Vagina (tissue), 2 donors: ENCODE measurements at regions not wholly inside any gene's neighbourhood (a gene's known extent, or its start where the extent isn't known, plus 50 kb on each side); places are given as distances from the start of the nearest gene placed in this dataset.

ENCODE experiments used
- CTCF ChIP-seq, 3 experiments: fragments of 450-650 bp in 2 of 3; fragments of 200-600 bp in 1 of 3; sonication (generic) in 1 of 3; IDR thresholded peaks; one replicate each; pipeline ENCODE4 v1.5.1; 2017 to 2019; ENCODE audit warnings: antibody characterized with exemption in 3 of 3, mild to moderate bottlenecking in 2 of 3, moderate library complexity in 2 of 3
- POLR2A ChIP-seq, 2 donors: fragments of 450-650 bp; IDR thresholded peaks; one replicate each; pipeline ENCODE4 v1.6.1; 2017; ENCODE audit warnings: antibody characterized with exemption in 2 of 2, mild to moderate bottlenecking in 2 of 2, moderate library complexity in 2 of 2
- POLR2AphosphoS5 ChIP-seq, 2 donors: sonication (generic); formaldehyde crosslinking; IDR thresholded peaks; one replicate each; pipeline ENCODE4 v1.9.0; 2017; ENCODE audit warnings: antibody characterized with exemption in 2 of 2, mild to moderate bottlenecking in 2 of 2, low read depth in 1 of 2; ENCODE audit not compliant: insufficient read depth in 1 of 2

GRCh38 chr4:16292585-16292984 lies 66.3 kb upstream of the TAPT1 start:
- no peak for TF ChIP-seq CTCF (IDR thresholded peaks at IDR 0.05)
- TF ChIP-seq POLR2A (IDR thresholded peaks at IDR 0.05): no peak
- no peak for TF ChIP-seq POLR2AphosphoS5 (IDR thresholded peaks at IDR 0.05; ENCODE audit: insufficient read depth in 1 of 2, low read depth in 1 of 2)
